Panc1 (cell line): ENCODE measurements at regions not wholly inside any gene's neighbourhood (a gene's known extent, or its start where the extent isn't known, plus 50 kb on each side); places are given as distances from the start of the nearest gene placed in this dataset.

ENCODE experiments used
- ATAC-seq: fragments of 200-7000 bp; cut with Tn5 transposase; 2 replicates; pipeline ENCODE4 v1.9.1; 2020; ENCODE audit warnings: mild to moderate bottlenecking, moderate library complexity
- BruUV-seq: library from RNA; stranded (reverse); fragments of 400-500 nt; replicated peaks from 2 replicates; lab custom pipeline; 2021; lab: Mats Ljungman, UMichigan
- CTCF ChIA-PET: fragments of 300-600 bp; sonication (Branson Sonifier 250); formaldehyde crosslinking; loops from one replicate; lab custom pipeline; 2022; ENCODE audit warnings: antibody characterized with exemption; lab: Charles Lee
- POLR2A ChIA-PET: fragments of 300-600 bp; sonication (Branson Sonifier 250); formaldehyde crosslinking; loops from one replicate; lab custom pipeline; 2022; ENCODE audit warnings: antibody characterized with exemption; lab: Charles Lee
- DNase-seq: peaks from one replicate; pipeline ENCODE4 v3.0.0-alpha.2; 2010; ENCODE audit warnings: low read depth, low spot score
- H3K27ac ChIP-seq: 2 replicates; pipeline ENCODE4 v1.5.1; 2011; ENCODE audit warnings: mild to moderate bottlenecking, low read length, inconsistent platforms
- H3K27me3 ChIP-seq: fragments of 200-500 bp; sonication (Bioruptor generic); 2 replicates; pipeline ENCODE4 v1.6.0; 2014; ENCODE audit warnings: low read length, inconsistent platforms; ENCODE audit not compliant: control insufficient read depth, insufficient read depth
- H3K36me3 ChIP-seq: fragments of 200-500 bp; sonication (Bioruptor generic); 2 replicates; pipeline ENCODE4 v1.5.1; 2014; ENCODE audit warnings: inconsistent platforms, mild to moderate bottlenecking, low read length, moderate library complexity; ENCODE audit not compliant: control insufficient read depth, insufficient read depth
- H3K4me1 ChIP-seq: 2 replicates; pipeline ENCODE4 v1.5.1; 2011; ENCODE audit warnings: inconsistent platforms, mild to moderate bottlenecking, low read length, moderate library complexity; ENCODE audit not compliant: control insufficient read depth, insufficient read depth
- H3K4me3 ChIP-seq, 2 experiments: 2 replicates each; pipeline ENCODE4 v1.5.1; 2011 to 2012; ENCODE audit warnings: low read depth in 2 of 2, low read length in 2 of 2, mild to moderate bottlenecking in 2 of 2, inconsistent platforms in 1 of 2, moderate library complexity in 1 of 2
- H3K9me3 ChIP-seq: fragments of 200-500 bp; sonication (Bioruptor generic); 2 replicates; pipeline ENCODE4 v1.5.1; 2014; ENCODE audit warnings: low read depth, mild to moderate bottlenecking, inconsistent platforms, low read length, moderate library complexity; ENCODE audit not compliant: control insufficient read depth, insufficient read depth
- CTCF ChIP-seq: fragments of 450-650 bp; IDR thresholded peaks from 2 replicates; pipeline ENCODE4 v1.5.1; 2017; ENCODE audit warnings: mild to moderate bottlenecking
- POLR2AphosphoS5 ChIP-seq: IDR thresholded peaks from 2 replicates; pipeline ENCODE4 v1.6.1; 2012; ENCODE audit warnings: mild to moderate bottlenecking, low read depth, low read length, moderate library complexity
- SIN3A ChIP-seq: IDR thresholded peaks from 2 replicates; pipeline ENCODE4 v1.6.1; 2012; ENCODE audit warnings: low read depth, mild to moderate bottlenecking, low read length, moderate library complexity, borderline replicate concordance; ENCODE audit not compliant: insufficient read depth
- TCF7L2 ChIP-seq: IDR thresholded peaks from 2 replicates; pipeline ENCODE4 v1.6.1; 2011; ENCODE audit warnings: mild to moderate bottlenecking, low read depth, low read length, inconsistent platforms
- in situ Hi-C: cut with HindIII; loops from 2 replicates; pipeline ENCODE4 v1.10.0; 2016; ENCODE audit warnings: low sequenced_read_pairs, low pct_unique_long_range_greater_than_20kb
- intact Hi-C: fragments of 100-400 bp; cut with micrococcal nuclease; formaldehyde crosslinking; loops from one replicate; pipeline ENCODE4 v1.10.0; 2022; ENCODE audit not compliant: unreplicated experiment
- TF ChIP-seq, protein P1 (sequence below), 2 experiments: IDR thresholded peaks; 2 replicates each; pipeline ENCODE4 v1.6.1; 2011 to 2012; ENCODE audit warnings: low read depth in 2 of 2, control low read depth in 1 of 2, low read length in 1 of 2, mild to moderate bottlenecking in 1 of 2, moderate library complexity in 1 of 2; ENCODE audit not compliant: insufficient read depth in 1 of 2

- ChIA-PET CTCF (no interaction called here), POLR2A (no interaction called here)
- Histone ChIP-seq H3K9me3 (no peaks in the 10 kb centered on the region), H3K4me1 (no peaks in the 10 kb centered on the region), H3K4me3 (no peak overlapping the region), H3K27ac (no peak overlapping the region), H3K27me3 (no peaks in the 10 kb centered on the region), H3K36me3 (no peaks in the 10 kb centered on the region)
- DNase-seq, result no peak
- intact Hi-C loops, result no loop called here
- in situ Hi-C loops, result no loop called here
- no peak for ATAC-seq
- TF ChIP-seq, protein P1, sequence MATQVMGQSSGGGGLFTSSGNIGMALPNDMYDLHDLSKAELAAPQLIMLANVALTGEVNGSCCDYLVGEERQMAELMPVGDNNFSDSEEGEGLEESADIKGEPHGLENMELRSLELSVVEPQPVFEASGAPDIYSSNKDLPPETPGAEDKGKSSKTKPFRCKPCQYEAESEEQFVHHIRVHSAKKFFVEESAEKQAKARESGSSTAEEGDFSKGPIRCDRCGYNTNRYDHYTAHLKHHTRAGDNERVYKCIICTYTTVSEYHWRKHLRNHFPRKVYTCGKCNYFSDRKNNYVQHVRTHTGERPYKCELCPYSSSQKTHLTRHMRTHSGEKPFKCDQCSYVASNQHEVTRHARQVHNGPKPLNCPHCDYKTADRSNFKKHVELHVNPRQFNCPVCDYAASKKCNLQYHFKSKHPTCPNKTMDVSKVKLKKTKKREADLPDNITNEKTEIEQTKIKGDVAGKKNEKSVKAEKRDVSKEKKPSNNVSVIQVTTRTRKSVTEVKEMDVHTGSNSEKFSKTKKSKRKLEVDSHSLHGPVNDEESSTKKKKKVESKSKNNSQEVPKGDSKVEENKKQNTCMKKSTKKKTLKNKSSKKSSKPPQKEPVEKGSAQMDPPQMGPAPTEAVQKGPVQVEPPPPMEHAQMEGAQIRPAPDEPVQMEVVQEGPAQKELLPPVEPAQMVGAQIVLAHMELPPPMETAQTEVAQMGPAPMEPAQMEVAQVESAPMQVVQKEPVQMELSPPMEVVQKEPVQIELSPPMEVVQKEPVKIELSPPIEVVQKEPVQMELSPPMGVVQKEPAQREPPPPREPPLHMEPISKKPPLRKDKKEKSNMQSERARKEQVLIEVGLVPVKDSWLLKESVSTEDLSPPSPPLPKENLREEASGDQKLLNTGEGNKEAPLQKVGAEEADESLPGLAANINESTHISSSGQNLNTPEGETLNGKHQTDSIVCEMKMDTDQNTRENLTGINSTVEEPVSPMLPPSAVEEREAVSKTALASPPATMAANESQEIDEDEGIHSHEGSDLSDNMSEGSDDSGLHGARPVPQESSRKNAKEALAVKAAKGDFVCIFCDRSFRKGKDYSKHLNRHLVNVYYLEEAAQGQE (IDR thresholded peaks at IDR 0.05; ENCODE audit: insufficient read depth in 1 of 2, low read depth in 2 of 2, low read length in 1 of 2), result no peak
- TF ChIP-seq POLR2AphosphoS5 (no peak), TCF7L2 (no peak), SIN3A (no peak), CTCF (no peak)
- no TSS peak for BruUV-seq
These were observed 239.4 kb upstream of the BOD1L1 start for GRCh38 chr4:13866881-13867280.

DNA sequence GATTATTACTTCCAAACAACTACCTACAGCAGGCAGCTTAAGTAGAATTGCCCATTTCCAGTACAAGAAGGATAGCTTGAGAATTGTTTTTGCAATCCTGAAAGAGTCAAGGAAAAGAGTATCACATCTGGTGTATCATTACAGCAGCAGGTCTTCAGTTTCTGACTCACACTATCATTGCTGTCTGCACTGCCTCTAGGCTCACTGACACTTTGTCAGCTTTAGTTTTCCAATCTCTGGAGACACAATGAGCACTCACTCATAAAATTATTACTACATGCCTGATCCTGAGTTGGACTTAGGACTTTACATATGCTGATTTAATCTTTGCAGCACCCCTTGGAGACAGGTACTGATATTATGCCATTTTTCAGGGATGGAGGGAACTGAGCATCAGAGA lies 244.6 kb upstream of the BOD1L1 start:
- ChIA-PET CTCF (no interaction called here), POLR2A (no interaction called here)
- Histone ChIP-seq H3K27ac (no peak overlapping the region), H3K4me3 (no peak overlapping the region), H3K27me3 (no peaks in the 10 kb centered on the region), H3K9me3 (no peaks in the 10 kb centered on the region), H3K4me1 (no peaks in the 10 kb centered on the region), H3K36me3 (no peaks in the 10 kb centered on the region)
- DNase-seq (no peak), ATAC-seq (no peak)
- TF ChIP-seq TCF7L2 (no peak), SIN3A (no peak), CTCF (no peak), POLR2AphosphoS5 (no peak)
- TF ChIP-seq, protein P1 (IDR thresholded peaks at IDR 0.05; ENCODE audit: insufficient read depth in 1 of 2, low read depth in 2 of 2, low read length in 1 of 2), result no peak
- no TSS peak for BruUV-seq
- in situ Hi-C loops, result no loop called here
- intact Hi-C loops, result no loop called here
